ENCODE measurements at regions not wholly inside any gene's neighbourhood (a gene's known extent, or its start where the extent isn't known, plus 50 kb on each side); places are given as distances from the start of the nearest gene placed in this dataset.
A peak's percentile ranks its signal among the peaks of the same experiment; 100 is the strongest.
"Not testable (repeated sequence)": the region's sequence is repeated elsewhere in the genome, so short reads cannot be mapped to it uniquely, and the experiment has no call there.

GRCh38 chr17:43345515-43345914 lies 53.3 kb upstream of the ARL4D start:
- H4K20me1 ChIP-seq, H3K4me3 ChIP-seq, H3K9ac ChIP-seq, H3K4me2 ChIP-seq, H3K27me3 ChIP-seq, H3K4me1 ChIP-seq, H3K27ac ChIP-seq: not testable (repeated sequence)
- peaks cover 38 to 49% (median 42%) of the 10 kb centered on the region in 11 experiments for H3K9me3 ChIP-seq (replicated peaks in 1 of 11)
- peaks cover 0 to 32% (median 27%) of the 10 kb centered on the region in 11 experiments; a peak in 16 of 22 replicates for H3K36me3 ChIP-seq

- Histone ChIP-seq H4K20me1 (no peaks in the 10 kb centered on the region), H3K27me3 (no peaks in the 10 kb centered on the region)
- TF ChIP-seq Cebpa-rat (IDR thresholded peaks at IDR 0.05): no peak
Observed at GRCh38 chr17:43344685-43345084, 54.1 kb upstream of the ARL4D start.

GRCh38 chr17:43342589-43342890 lies 56.3 kb upstream of the ARL4D start:
- no peaks in the 10 kb centered on the region for H3K27me3 ChIP-seq
- TF ChIP-seq Cebpa-rat (IDR thresholded peaks at IDR 0.05): no peak
- H3K4me1 ChIP-seq: peaks cover 0 to 13% (median 8%) of the 10 kb centered on the region in 10 experiments; a peak in 11 of 20 replicates
- H3K9ac ChIP-seq: no peak overlapping the region
- no peak overlapping the region for H3K4me2 ChIP-seq
- H3K36me3 ChIP-seq: peaks cover 0 to 8% (median 7%) of the 10 kb centered on the region in 11 experiments; a peak in 10 of 22 replicates
- no peak overlapping the region for H3K27ac ChIP-seq
- no peak overlapping the region for H3K4me3 ChIP-seq
- no peaks in the 10 kb centered on the region; a peak in 1 of 22 replicates for H4K20me1 ChIP-seq
- peaks cover 8 to 19% (median 12%) of the 10 kb centered on the region in 11 experiments for H3K9me3 ChIP-seq (replicated peaks in 1 of 11)

More at GRCh38 chr17:43344685-43345084, 54.1 kb upstream of the ARL4D start:
- peaks cover 30 to 41% (median 34%) of the 10 kb centered on the region in 11 experiments for H3K9me3 ChIP-seq (replicated peaks in 1 of 11)
- peaks cover 0 to 29% (median 23%) of the 10 kb centered on the region in 11 experiments; a peak in 16 of 22 replicates for H3K36me3 ChIP-seq
- no peak overlapping the region for H3K27ac ChIP-seq
- no peak overlapping the region for H3K9ac ChIP-seq
- H3K4me2 ChIP-seq: no peak overlapping the region
- H3K4me1 ChIP-seq: no peaks in the 10 kb centered on the region
- no peak overlapping the region for H3K4me3 ChIP-seq

GRCh38 chr17:43341715-43342588 lies 56.8 kb upstream of the ARL4D start:
- Histone ChIP-seq H3K27me3 (no peaks in the 10 kb centered on the region), H3K27ac (no peak overlapping the region)

GRCh38 chr17:43338886-43339516 lies 59.8 kb upstream of the ARL4D start:
- no peak for TF ChIP-seq Cebpa-rat (IDR thresholded peaks at IDR 0.05)
- no peaks in the 10 kb centered on the region for H3K27me3 ChIP-seq
- no peaks in the 10 kb centered on the region; a peak in 1 of 22 replicates for H4K20me1 ChIP-seq

More at GRCh38 chr17:43341715-43342588, 56.8 kb upstream of the ARL4D start:
- peaks cover 0 to 13% (median 8%) of the 10 kb centered on the region in 10 experiments; a peak in 11 of 20 replicates for H3K4me1 ChIP-seq
- H3K36me3 ChIP-seq: peaks cover 0 to 3% (median 2%) of the 10 kb centered on the region in 11 experiments; a peak in 3 of 22 replicates
- H3K4me2 ChIP-seq: no peak overlapping the region
- H3K4me3 ChIP-seq: no peak overlapping the region
- peaks cover 2 to 13% (median 6%) of the 10 kb centered on the region in 11 experiments for H3K9me3 ChIP-seq (replicated peaks in 1 of 11)
- no peak for TF ChIP-seq Cebpa-rat (IDR thresholded peaks at IDR 0.05)
- no peaks in the 10 kb centered on the region; a peak in 1 of 22 replicates for H4K20me1 ChIP-seq
- peak overlapping the region in 1 of 11 experiments; percentile 32; a peak in 1 of 22 replicates for H3K9ac ChIP-seq

GRCh38 chr17:43337684-43338428 lies 60.9 kb upstream of the ARL4D start:
- H3K4me3 ChIP-seq: no peak overlapping the region
- no peaks in the 10 kb centered on the region; a peak in 1 of 22 replicates for H4K20me1 ChIP-seq
- no peak overlapping the region; a peak in 2 of 22 replicates for H3K9ac ChIP-seq
- H3K27ac ChIP-seq: no peak overlapping the region
- H3K27me3 ChIP-seq: no peaks in the 10 kb centered on the region
- no peaks in the 10 kb centered on the region for H3K9me3 ChIP-seq (replicated peaks in 1 of 11)
- no peaks in the 10 kb centered on the region for H3K36me3 ChIP-seq
- TF ChIP-seq Cebpa-rat (IDR thresholded peaks at IDR 0.05): no peak
- H3K4me1 ChIP-seq: peaks cover 24 to 41% (median 33%) of the 10 kb centered on the region in 10 experiments
- H3K4me2 ChIP-seq: peak overlapping the region in 2 of 11 experiments; percentile 43 to 54; a peak in 2 of 22 replicates

More at GRCh38 chr17:43338886-43339516, 59.8 kb upstream of the ARL4D start:
- Histone ChIP-seq H3K9me3 (replicated peaks in 1 of 11) (no peaks in the 10 kb centered on the region), H3K27ac (no peak overlapping the region), H3K9ac (peak overlapping the region in 2 of 11 experiments; percentile 17 to 18; a peak in 1 of 22 replicates), H3K4me3 (no peak overlapping the region), H3K4me1 (peaks cover 14 to 29% (median 22%) of the 10 kb centered on the region in 10 experiments), H3K4me2 (peak overlapping the region in 9 of 11 experiments; percentile 29 to 54 (median 39); a peak in 14 of 22 replicates), H3K36me3 (no peaks in the 10 kb centered on the region)

GRCh38 chr17:43334738-43335402 lies 63.9 kb upstream of the ARL4D start:
- Histone ChIP-seq H3K27me3 (no peaks in the 10 kb centered on the region), H3K9ac (peak overlapping the region in 10 of 11 experiments; percentile 12 to 66 (median 46); a peak in 16 of 22 replicates), H3K36me3 (no peaks in the 10 kb centered on the region), H3K9me3 (replicated peaks in 1 of 11) (no peaks in the 10 kb centered on the region), H3K4me3 (no peak overlapping the region), H4K20me1 (no peaks in the 10 kb centered on the region; a peak in 1 of 22 replicates), H3K4me1 (peaks cover 24 to 41% (median 34%) of the 10 kb centered on the region in 10 experiments), H3K4me2 (peak overlapping the region; percentile 72 to 91 (median 85)), H3K27ac (peak overlapping the region in 7 of 11 experiments; percentile 11 to 26 (median 18); a peak in 6 of 22 replicates)
- no peak for TF ChIP-seq Cebpa-rat (IDR thresholded peaks at IDR 0.05)

- Histone ChIP-seq H3K4me2 (peak overlapping the region; percentile 72 to 96 (median 87)), H3K4me3 (peak overlapping the region in 8 of 10 experiments; percentile 14 to 46 (median 40); a peak in 11 of 20 replicates), H3K27me3 (no peaks in the 10 kb centered on the region), H3K36me3 (no peaks in the 10 kb centered on the region), H3K9ac (peak overlapping the region; percentile 13 to 68 (median 55); a peak in 16 of 22 replicates), H3K9me3 (replicated peaks in 1 of 11) (no peaks in the 10 kb centered on the region), H3K27ac (peak overlapping the region in 5 of 11 experiments; percentile 21 to 60 (median 50); a peak in 5 of 22 replicates), H3K4me1 (peaks cover 24 to 37% (median 30%) of the 10 kb centered on the region in 10 experiments), H4K20me1 (no peaks in the 10 kb centered on the region; a peak in 1 of 22 replicates)
- TF ChIP-seq Cebpa-rat (IDR thresholded peaks at IDR 0.05): no peak
Observed at GRCh38 chr17:43333433-43333943, 65.3 kb upstream of the ARL4D start.
